Esophagus squamous epithelium (tissue), 4 donors: ENCODE measurements at regions not wholly inside any gene's neighbourhood (a gene's known extent, or its start where the extent isn't known, plus 50 kb on each side); places are given as distances from the start of the nearest gene placed in this dataset.

ENCODE experiments used
- POLR2A ChIP-seq, 4 donors: fragments of 450-650 bp; IDR thresholded peaks; one replicate each; pipeline ENCODE4 v1.6.1; 2017; ENCODE audit warnings: antibody characterized with exemption in 4 of 4, mild to moderate bottlenecking in 4 of 4, moderate library complexity in 3 of 4
- TF ChIP-seq, protein P1 (sequence below), 6 experiments: fragments of 450-650 bp in 4 of 6; fragments of 200-600 bp in 2 of 6; sonication (generic) in 2 of 6; IDR thresholded peaks; one replicate each; pipeline ENCODE4 v1.5.1; 2016 to 2019; ENCODE audit warnings: antibody characterized with exemption in 6 of 6, mild to moderate bottlenecking in 4 of 6, moderate library complexity in 4 of 6

DNA sequence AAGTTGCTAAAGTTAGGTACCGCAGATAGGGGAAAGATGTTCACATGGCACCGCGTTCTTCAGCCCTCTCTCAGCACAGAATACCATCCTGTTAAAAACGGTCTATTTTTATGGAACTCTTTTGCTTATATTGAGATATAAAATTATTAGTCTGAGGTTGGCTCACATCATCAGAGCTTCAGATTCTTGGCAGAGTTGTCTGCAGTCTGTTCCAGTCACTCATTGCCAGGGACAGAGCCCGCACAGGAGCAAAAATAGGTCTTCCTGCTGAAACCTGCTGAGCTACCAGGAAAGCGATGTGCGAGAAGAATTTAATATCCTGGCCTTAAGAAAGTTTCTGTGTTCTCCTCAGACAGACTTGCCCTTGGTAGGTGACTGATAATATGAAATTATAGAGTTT is 249.8 kb downstream of the VRK1 start:
- TF ChIP-seq, protein P1, sequence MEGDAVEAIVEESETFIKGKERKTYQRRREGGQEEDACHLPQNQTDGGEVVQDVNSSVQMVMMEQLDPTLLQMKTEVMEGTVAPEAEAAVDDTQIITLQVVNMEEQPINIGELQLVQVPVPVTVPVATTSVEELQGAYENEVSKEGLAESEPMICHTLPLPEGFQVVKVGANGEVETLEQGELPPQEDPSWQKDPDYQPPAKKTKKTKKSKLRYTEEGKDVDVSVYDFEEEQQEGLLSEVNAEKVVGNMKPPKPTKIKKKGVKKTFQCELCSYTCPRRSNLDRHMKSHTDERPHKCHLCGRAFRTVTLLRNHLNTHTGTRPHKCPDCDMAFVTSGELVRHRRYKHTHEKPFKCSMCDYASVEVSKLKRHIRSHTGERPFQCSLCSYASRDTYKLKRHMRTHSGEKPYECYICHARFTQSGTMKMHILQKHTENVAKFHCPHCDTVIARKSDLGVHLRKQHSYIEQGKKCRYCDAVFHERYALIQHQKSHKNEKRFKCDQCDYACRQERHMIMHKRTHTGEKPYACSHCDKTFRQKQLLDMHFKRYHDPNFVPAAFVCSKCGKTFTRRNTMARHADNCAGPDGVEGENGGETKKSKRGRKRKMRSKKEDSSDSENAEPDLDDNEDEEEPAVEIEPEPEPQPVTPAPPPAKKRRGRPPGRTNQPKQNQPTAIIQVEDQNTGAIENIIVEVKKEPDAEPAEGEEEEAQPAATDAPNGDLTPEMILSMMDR (IDR thresholded peaks at IDR 0.05): no peak
- TF ChIP-seq POLR2A (IDR thresholded peaks at IDR 0.05): no peak
